GM12892 (cell line): ENCODE measurements at regions not wholly inside any gene's neighbourhood (a gene's known extent, or its start where the extent isn't known, plus 50 kb on each side); places are given as distances from the start of the nearest gene placed in this dataset.

Source experiments
- POLR2A ChIP-seq: IDR thresholded peaks from 2 replicates; pipeline ENCODE4 v1.6.1; 2011; ENCODE audit warnings: low read depth, low read length, control low read depth
- POLR2AphosphoS5 ChIP-seq: IDR thresholded peaks from 2 replicates; pipeline ENCODE4 v1.6.1; 2011; ENCODE audit warnings: low read depth, low read length, control low read depth
- TAF1 ChIP-seq: IDR thresholded peaks from 2 replicates; pipeline ENCODE4 v1.6.1; 2011; ENCODE audit warnings: low read depth, mild to moderate bottlenecking, control low read depth, low read length, borderline replicate concordance

- TF ChIP-seq POLR2A (no peak), POLR2AphosphoS5 (no peak), TAF1 (no peak)
These were observed 504.3 kb upstream of the GBE1 start for GRCh38 chr3:82265747-82266146.
